ENCODE measurements at regions not wholly inside any gene's neighbourhood (a gene's known extent, or its start where the extent isn't known, plus 50 kb on each side); places are given as distances from the start of the nearest gene placed in this dataset.

DNA sequence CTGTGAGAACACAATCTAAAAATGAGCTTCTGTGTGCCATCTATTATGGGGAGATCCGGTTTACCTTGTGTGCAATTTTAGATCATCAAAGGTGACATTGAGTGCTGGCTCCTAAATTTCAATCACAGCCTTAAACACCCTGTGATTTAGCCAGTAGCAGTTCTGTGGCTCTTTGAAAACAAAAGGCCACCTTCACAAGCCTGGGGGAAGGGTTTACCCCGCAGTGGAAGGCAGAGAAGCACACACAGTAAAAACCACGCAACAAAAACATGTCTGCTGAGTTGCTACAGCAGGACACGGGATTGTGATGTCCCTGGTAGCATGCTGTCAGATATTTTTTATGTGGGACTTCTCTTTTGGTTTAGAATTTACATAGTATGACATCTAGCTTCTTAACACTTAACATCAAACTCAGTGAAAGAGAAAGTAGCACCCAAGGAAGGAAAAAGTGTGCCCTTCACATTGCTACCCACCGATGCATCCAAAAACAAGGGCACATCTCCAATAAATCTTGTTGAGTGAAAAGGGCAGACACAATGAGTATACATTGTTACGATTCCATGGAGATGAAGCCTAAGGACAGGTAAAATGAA lies 56.1 kb upstream of the RNF152 start:
- DNase-seq: no peak

DNA sequence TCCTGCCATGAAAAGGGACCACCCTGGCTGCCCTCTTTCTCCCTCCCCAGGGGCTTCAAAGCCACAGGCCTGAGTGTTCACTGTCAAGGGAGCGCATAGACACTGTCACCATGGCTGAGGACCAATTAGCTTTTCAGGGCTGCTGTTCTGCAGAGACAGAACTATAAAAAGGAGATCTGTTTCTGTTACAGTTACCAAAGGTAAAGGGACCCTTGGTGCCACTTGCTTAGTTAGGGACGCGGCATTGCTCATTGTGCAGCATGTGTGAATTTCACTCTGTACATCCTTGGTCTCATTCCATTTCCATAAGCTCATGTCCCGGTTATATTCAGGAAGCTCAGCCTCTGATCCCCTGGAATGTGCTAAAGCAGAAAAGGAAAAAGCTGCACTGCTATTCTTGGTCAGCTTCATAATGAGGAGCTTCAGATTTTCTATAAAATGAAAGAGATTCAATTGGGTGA lies 55.5 kb upstream of the RNF152 start:
- DNase-seq: no peak

DNA sequence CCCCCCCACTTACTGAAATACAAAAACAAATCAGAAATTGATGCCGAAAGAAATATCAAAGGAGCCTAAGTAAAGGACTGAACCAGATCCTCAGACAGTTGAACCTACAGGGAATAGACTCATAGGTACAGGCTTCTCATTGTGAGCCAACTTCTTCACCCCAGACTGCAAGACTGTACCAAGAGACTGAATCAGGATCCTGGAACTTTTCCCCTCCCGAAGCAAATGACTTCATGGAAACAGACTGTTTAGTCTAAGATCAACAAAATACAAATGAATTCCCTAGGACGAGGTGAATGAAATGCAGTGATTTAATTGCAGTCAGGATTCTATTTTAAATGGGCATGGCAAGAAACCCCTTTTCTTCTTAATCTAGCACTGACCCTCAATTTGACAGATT lies 53.6 kb upstream of the RNF152 start:
- DNase-seq: peak; percentile 39

DNA sequence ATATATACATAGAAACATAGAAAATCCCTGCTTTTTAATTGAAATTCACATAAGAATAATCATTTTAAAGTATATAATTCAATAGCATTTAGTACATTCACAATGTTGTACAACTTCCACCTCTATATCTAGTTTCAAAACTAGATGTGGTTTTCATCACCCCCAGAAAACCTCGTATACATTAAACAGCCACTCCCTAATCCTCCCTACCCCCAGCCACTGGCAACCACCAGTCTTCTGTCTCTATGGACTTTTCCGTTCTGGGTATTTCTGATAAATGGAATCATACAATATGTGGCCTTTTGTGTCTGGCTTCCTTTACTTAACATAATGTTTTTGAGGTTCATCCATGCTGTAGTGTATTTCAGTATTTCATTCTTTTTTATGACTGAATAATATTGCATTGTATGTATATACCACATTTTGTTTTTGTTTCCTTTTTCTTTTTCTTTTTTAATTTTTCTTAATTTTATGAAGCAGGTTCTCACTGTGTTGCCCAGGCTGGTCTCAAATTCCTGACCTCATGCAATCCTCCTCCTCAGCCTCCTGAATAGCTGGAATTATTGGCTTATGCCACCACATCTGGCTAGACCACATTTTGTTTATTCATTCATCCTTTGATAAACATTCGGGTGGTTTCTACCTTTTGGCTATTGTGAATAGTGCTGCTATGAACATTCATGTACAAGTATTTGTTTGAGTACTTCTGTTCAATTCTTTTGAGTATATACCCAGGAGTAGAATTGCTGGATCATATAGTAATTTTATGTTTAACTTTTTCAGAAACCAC lies 50.6 kb upstream of the RNF152 start:
- DNase-seq: no peak
